Stimulated activated CD4-positive, alpha-beta T cell treated with anti-CD3 and anti-CD28 coated beads, Interleukin-1b, Interleukin-23, amount 100 ng/mL, for 48 hours (primary cell): ENCODE measurements at regions not wholly inside any gene's neighbourhood (a gene's known extent, or its start where the extent isn't known, plus 50 kb on each side); places are given as distances from the start of the nearest gene placed in this dataset.

Experiments used
- DNase-seq: peaks from one replicate; pipeline ENCODE4 v3.0.0-alpha.2; 2020

DNA sequence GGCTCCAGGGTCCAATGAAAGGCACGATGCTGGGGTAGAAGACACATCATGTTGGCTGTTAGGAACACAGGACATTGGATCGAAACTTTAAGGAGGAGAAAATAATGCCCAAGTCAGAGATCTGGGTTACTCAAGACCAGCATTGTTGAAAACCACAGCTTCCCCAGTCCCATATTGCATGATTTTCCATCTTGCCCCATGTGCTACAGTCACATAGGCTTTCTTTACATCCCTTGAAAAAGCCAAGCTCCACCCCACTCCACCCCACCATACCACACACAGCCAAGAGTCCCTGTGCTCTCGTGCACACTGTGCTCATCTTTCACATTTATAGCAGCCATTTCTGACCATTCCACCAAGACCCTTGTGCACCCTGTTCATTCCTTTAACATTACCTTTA is 636.2 kb downstream of the DIAPH3 start:
- no peak for DNase-seq

DNA sequence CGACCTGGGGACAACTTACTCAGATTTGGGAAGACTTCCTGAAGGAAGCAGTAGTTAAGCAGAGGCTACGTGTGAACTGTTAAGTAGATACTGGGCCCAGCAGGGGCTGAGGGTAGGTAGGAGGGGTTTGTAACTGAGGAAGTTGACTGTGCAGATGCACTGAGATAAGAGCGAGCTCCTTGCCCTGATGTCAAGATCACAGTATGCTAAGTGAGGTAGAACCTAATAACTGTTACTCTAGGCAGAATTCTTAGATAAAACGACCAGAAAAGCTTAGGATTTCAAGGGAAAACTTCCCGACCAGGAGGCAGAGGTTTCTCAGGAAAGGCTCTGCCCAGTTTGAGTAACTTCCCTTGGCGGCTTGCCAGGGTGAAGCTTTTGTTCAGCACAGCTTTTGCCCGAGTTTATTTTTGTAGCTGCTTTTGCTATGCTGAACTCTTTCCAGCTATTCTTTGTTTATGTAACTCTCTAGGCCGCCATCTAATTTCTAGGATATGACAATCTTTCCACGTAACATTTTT is 632.1 kb downstream of the DIAPH3 start:
- no peak for DNase-seq

DNA sequence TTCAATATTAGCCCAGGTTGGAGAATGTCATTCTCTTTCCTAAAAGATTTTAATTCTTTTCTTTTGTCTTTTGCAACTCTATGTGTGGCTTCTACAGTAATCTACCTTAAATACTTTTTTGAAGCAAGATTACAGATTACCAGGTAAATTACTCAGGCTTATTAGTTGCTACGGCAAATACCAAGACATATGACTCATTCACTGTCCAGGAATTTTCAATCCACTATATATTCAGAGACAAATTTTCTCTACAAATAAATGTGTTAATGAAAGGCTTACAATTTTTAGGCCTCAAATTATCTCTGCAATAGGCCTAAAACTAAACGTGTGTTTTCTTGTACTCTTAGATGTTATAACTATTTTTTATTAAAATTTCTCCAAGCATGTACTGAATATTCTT is 631.3 kb downstream of the DIAPH3 start:
- no peak for DNase-seq

DNA sequence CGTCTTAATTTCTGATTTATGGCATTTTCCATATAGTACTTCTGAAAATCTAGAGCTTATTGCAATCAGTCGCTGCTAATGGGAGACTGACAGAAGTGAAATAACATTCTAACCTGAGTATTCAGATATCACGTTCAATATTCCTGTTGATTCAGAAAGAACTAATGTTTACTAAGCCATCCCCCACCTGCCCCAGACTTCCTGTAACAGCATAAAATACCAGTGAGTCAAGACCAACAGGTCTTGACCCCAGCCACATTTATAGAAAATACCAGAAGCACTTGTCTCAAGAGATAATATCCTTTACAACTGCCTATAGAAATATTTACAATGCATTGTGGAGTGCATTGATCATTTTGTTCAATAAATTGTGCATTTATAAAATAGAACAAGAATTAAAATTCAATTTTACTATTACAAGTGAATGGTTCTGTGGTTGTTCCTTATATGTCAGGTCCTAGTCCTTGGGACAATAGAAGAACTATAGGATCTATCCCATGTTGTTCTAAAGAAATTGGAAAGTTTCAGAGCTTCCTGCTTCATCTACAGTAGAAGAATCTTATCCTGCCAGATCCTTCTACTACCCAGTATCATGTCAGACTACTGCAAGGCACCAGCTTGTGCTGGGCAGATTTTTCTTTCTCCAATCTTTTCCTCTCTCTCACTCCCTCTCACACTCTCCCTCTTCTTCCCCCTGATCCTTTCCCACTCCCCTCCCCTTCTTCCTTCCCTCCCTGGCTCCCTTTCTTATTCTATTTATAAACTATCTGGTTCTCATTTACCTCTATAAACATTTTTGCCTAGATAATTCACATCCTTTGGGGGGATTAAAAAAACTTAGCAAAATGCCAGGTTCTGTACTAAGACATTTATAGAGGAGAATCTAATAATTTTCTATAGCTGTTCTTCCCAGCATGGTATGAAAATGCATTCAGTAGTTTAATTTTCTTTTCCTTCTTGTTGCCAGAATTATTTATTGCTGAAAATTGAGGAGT is 629.9 kb downstream of the DIAPH3 start:
- no peak for DNase-seq

DNA sequence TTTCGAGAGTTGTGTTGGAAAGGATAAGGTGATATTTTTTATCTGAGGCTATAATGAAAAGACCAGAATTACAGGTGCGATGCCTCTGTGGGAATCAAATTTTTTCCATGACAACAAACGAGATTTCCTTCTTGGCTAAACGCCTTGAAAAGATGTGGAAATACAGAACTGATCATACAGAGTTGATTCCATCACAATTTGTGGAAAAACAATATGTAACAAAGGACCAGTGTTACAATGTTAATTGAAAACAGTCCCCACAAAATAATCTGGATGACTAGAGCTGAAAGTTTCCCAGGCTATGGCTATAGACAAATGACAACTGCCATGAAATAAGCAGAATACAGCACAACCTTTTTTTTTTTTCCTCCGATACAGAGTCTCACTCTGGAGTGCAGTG is 628.9 kb downstream of the DIAPH3 start:
- DNase-seq, result no peak

DNA sequence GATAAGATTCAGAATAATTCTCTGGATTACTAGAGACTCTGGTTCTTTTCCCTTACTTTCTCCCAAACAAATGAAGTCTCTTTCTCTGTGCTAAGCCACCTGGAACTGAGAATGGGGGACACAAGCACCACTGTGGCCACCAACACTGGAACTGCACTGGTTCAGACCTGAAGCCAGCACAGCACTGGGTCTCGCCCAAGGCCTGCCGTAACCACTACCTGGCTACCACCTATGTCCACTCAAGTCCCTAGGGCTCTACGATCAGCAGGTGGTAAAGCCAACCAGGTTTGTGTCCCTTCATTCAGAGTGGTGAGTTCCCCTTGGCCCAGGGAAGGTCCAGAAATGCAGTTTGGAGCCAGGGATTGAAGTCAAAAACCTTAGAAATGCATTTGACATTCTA is 626.2 kb downstream of the DIAPH3 start:
- DNase-seq, result no peak

DNA sequence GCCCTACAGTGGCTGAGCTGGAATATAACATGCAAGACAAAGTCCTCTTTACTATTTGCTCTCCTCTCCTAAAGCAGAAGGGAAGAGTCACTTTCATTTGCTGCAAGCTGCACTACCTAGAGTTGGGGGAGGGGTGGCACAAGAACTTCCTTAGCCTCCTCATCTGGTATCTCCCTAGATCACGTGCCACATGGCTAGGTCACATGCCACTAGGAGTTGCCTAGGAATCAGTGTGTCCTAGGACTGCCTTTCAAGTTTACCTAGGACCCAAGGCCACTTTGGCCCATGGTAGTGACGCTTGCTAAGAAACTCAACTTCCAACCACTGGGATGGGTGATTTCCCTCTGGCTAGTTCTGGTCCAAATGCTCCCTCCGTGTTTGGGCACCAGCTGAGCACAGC is 625.2 kb downstream of the DIAPH3 start:
- DNase-seq, result no peak

DNA sequence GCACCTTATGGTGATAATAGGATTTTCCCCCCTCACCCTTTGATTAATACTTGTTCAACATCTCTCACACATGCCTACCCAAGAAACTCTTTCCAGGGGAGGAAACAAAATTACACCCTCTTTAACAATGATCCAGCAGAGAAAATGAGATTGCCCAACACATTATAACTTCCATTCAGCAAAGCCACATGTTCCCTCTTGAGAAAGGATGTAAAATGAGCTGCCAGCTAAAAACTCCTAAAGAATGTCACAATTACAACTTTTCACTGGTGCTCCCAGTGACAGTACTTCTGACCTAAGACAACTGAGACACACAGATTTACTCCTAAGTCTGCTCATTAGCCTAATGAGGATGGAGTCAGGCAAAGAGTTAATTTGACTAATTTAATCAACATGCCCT is 621.4 kb downstream of the DIAPH3 start:
- no peak for DNase-seq

DNA sequence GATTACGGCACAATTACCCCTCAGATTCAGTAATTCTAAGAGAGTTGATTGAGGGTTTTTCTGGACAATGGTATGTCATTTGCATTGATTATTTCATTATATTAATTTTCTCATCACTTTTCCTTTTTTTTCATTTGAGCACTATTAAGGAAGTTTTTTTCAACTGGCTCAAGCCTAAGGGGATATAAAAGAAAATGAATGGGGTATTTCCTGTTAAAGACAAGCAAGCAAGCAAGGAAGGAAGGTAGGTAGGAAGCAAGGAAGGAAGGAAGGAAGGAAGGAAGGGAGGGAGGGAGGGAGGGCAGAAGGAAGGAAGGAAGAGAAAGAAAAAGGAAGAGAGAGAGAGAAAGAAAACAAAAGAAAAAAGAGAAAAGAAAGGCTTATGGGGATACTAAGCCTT is 620.3 kb downstream of the DIAPH3 start:
- DNase-seq, result no peak

DNA sequence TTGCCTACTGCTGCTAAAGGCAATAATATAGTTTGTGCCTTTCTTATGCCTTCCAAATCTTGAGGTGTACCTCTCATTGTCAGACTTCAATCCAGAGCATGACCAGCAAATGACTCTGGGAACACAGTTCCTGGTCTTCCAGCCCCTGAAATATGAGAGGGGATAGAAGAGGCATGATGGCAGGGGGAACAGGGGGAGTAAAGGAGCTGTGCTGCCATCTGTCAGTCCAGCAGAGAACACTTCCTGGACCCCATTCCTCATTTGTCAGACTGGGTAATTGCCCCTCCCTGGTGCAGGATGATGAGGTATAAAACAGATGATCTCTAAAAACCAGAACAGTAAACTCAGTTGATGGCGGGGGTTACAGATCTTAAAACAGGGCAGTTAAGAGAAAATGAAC is 618.7 kb downstream of the DIAPH3 start:
- no peak for DNase-seq

DNA sequence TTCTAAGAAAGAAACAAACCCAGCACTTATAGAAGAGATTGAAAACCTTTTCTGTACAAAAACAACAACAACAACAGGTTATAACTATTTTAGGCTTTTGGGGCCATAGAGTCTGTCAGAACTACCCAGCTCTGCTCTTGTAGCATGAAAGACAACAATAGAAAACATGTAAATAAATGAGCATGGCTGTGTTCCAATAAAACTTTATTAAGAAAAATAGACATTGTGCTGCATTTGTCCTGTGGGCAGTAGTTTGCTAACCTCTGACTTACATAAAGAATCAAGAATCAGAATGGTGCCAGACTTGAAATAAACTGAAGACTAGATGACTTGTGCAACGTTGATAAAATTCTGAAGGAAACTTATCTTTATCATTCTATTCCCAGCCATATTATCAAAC is 617.5 kb downstream of the DIAPH3 start:
- no peak for DNase-seq

DNA sequence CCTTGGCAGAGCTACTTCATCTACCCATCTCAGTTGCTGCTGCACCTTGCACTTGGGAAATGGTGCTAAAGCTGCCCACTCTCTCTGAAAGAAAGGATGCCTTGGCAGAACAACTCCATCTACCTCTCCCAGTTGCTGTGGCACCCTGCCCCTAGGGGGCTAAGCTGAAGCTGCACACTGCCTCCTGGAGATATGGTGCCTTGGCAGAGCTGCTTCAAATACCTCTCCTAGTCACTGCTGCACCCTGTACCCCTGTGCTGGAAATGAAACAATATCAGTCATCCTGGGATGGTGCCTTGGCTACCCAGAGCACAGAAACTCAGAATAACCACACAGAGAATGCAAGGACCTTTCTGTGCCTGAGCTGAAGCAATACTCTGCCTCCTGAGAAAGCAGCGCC is 615.8 kb downstream of the DIAPH3 start:
- DNase-seq, result no peak

DNA sequence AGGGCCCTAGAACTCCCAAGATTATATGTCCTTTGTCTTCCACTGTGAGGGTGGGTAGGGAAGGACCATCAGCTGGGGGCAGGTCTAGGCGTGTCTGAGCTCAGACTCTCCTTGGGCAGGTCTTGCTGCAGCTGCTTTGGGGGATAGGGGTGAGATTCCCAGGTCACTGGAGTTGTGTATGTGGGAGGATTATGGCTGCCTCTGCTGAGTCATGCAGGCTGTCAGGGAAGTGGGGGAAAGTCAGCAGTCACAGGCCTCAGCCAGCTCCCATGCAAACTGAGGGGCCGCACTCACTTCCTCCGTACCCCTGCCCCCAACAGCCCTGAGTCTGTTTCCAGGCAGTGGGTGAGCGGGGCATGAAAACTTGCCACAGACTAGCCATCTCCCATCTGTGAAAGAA is 600.8 kb downstream of the DIAPH3 start:
- no peak for DNase-seq

DNA sequence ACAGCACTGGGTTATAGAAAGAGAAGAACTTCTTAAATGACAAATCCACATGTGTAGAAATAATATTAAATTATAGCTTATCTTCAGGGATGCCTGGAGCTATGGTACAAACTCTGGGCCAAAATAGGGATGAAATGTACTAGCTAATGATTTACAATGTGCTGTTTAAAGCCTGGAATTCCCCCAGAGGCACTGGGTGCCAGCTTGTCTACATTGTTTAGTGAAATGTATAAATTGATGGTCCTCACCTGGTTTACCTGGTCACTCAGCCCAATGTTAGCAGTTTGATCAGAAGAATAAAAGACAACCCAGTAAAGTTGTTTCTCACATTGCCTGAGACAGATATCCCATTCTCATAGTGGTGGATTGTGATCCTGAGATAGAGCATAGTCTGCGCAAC is 597.2 kb downstream of the DIAPH3 start:
- no peak for DNase-seq

DNA sequence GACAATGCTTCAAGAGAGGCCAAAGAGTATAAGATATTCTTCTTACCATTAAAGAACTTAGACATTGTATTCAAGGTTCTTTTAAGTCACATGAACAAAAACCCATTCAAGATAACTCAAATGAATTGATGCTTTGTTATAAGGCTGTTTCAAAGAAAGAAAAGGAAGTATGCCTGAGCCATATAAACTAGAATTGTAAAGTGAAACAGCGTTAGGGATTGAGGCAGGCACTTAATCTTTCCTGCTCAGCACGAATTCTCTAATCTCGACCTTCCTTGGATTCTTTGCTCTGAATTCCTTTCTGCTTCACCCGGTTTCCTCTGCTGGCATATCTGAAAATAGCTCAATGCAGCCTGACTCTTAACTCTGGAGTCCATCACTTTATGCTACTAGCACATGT is 595.4 kb downstream of the DIAPH3 start:
- no peak for DNase-seq

DNA sequence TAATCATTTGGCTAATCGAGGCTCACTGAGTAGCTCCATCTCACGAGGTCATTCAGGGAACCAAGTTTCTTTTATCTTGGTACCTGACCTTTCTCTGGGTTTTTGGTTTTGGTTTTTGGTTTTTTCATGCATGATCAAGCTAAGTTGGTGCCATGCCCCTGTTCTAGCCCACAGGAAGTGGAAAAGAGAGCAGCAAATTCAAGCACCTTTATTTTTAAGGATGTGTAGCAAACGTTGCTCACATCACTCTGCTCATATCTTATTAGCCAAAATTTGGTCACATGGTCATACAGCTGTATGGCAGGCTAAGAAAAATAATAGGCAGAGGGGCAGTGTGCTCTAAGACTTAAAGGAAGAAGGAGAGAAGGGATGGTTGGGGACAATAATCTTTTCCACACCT is 593.5 kb downstream of the DIAPH3 start:
- no peak for DNase-seq

DNA sequence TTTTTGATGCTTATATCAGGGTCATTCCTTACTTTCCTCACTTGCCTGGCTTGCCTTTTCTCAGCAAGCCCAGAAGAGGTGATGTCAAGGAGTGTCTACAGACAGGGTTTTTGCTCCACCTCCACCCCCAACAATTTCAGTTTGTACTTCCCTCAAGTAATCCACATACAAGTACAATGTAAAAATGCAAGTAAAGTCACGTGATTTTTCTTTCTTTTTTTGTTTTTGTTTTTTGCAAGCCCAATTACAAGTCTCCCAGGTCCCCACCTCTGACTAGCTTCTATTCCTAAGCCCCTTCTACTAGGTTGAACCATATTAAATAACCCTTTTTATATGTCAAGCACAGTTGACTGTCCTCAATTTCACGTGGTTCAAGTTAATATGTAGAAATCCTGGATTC is 579.6 kb downstream of the DIAPH3 start:
- no peak for DNase-seq

DNA sequence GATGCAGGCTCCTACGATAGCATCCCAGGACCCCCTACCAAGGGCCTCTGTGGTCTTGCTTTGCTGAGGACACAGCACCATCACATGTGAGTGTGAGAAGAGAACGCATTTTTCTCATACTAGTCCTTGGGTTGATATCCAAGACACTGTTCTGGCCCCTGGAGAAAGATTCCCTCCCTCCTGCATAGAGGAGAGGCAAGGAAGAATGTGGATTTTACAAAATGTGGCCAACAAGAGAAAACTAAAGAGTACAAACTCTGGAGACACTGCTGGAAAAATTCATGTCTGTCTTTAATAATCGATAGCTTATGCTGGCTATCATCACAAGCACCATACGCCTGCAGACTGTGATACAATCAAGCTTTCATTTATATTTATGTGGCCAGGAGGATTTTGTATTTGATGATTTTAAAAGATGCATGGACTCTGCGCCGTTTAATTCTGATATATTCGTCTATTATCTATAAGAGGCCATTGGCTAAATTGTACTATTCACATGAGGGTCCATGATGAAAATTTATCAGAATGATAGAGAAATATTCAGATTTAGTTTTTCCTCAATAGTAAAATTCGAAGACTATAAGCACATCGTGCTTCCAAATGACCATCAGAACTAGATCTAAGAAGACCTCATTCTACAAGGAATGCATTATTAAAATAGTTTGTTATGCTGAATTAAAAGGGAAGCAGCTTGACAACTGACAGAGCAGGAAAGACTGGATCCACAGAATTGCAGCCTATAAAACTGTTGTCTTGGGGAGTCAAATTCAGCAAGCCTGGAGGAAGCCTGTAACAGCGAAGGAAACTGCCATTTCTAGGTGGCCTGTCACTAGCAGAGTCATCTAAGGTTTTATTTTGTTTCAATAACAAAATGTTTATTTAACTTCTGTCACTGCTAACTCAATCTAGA is 578.7 kb downstream of the DIAPH3 start:
- DNase-seq, result no peak

DNA sequence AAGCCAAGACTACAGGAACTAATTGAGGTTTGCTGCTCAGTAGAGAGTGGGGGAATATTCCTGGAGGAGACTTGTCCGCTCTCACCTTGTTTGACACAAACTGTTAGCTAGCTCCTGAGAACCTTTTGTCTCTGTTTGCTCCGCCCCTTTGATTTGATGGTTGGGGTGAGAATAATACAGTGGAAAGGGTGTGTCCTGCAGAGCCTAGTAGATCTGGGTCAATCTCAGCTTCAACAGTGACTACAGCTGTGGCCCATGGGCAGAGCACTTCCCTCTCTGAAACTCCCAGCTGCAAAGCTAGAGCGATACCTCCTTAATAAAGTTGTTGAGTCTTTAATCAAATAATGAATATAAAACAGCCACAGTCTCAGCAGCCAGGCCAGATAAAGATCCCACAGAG is 576.7 kb downstream of the DIAPH3 start:
- DNase-seq, result no peak

DNA sequence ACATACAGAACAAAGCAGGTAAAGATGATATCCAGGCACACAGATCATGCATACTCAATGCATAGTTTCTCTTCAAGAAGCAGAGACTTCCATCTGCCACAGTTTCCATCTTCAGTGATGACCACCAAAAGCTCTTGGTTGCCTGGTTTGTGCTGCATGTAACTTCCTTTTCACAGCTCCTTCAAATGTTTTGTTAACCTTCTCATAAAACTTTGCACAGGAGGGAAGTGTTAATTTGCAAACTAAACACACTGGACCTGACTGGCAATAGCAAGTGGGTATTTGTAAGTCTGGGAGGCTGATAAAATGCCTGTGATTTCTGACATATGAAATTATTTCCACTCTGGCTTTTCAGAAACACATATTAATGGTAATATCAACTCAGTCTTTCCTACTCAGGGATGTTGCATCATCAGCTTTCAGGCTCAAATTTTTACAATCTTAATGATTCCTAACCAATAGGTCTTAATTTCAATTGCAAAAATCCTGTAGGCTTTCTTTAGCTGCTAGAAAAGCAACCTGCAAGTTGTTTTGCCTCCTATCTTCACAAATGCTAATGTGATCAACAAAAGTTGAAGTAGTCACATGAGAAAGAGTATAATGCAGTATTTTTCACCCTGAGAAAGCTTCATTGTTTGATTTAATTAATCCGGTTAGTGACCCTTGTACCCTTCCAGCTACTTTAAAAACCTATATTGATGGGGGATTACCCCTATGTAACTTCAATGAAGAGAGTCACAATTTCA is 575.6 kb downstream of the DIAPH3 start:
- no peak for DNase-seq

DNA sequence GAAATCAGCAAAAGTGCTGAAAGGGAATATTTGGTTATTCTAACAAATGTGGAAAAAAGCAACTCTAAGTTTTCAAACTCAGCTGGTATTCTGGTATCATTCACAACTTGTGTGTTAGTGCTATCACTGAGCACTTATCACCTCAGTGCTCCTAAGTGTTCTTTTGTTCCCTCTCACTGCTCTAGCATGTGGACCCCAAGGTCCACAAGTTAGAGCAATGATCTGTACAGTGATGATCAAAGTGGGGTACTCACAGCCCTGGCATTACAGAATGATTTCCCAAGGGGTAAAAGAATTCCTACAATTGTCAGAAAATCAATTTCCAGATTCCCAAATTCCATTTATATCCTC is 575.0 kb downstream of the DIAPH3 start:
- DNase-seq, result no peak

DNA sequence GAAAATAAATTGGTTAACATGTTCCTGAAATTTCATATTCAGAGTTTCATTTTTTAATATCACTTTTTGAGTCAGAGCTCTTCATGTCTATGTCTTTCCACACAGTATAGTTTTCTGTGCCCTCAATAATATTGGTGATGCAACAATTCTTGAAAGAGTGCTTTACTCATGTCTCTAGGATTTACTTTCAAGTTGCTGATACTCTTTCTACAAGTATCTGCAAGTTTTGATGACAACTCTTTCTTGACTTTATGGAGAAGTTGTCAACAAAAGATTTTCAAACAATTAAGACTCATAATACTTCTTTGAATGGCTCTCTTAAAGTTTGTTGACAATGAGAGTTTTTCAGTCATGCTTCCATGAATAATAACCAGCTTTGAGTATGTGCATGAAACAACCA is 561.7 kb downstream of the DIAPH3 start:
- DNase-seq, result no peak

DNA sequence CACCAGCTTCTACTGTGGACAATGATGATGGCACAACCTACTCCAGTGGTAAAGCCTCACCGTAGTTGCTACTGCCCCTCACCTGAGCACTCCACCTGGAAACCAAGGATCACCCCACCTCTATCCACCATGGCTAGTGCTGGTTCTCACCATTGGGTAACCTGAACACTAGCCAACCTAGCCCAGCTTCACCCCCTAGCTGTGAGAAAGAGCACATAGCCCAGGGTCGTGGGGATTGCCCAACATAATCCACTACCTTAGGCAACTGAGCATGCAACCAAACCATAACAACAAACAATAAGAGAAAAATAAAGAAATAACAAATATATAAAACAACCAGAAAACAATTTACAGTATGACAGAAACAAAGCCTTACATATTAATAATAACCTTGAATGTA is 560.1 kb downstream of the DIAPH3 start:
- DNase-seq, result no peak
